ENCODE measurements at regions not wholly inside any gene's neighbourhood (a gene's known extent, or its start where the extent isn't known, plus 50 kb on each side); places are given as distances from the start of the nearest gene placed in this dataset.

DNA sequence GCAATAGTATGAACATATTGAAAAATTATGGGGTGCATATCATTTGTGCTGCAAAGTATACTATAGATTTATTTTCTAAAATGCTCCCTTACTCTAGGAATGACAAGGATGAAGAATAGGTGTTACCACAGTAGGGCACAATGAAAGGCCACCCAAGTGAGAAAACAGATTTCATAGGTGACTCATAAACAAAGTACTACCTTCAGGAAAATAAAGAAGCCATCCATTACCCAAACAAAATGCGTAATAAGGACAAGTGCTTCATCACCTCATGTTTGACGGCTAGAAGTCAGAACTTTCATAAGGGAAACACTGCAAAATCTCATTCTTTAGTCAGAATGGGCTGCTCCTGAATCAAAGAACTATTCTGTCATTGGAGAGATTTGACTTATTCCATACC lies 116.6 kb downstream of the MFSD1 start:
- DNase-seq: no peak
- H3K4me3 Mint-ChIP-seq (ENCODE audit: unreplicated experiment): no peak overlapping the region
- H3K36me3 Mint-ChIP-seq (ENCODE audit: unreplicated experiment): no peaks in the 10 kb centered on the region
- no peak overlapping the region for H3K27ac Mint-ChIP-seq (ENCODE audit: unreplicated experiment)
- H3K27me3 Mint-ChIP-seq (ENCODE audit: unreplicated experiment): no peaks in the 10 kb centered on the region
- peaks cover 9% of the 10 kb centered on the region for H3K4me1 Mint-ChIP-seq (ENCODE audit: low read depth, unreplicated experiment)
- TF ChIP-seq, protein P1, sequence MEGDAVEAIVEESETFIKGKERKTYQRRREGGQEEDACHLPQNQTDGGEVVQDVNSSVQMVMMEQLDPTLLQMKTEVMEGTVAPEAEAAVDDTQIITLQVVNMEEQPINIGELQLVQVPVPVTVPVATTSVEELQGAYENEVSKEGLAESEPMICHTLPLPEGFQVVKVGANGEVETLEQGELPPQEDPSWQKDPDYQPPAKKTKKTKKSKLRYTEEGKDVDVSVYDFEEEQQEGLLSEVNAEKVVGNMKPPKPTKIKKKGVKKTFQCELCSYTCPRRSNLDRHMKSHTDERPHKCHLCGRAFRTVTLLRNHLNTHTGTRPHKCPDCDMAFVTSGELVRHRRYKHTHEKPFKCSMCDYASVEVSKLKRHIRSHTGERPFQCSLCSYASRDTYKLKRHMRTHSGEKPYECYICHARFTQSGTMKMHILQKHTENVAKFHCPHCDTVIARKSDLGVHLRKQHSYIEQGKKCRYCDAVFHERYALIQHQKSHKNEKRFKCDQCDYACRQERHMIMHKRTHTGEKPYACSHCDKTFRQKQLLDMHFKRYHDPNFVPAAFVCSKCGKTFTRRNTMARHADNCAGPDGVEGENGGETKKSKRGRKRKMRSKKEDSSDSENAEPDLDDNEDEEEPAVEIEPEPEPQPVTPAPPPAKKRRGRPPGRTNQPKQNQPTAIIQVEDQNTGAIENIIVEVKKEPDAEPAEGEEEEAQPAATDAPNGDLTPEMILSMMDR (IDR thresholded peaks at IDR 0.05; ENCODE audit: partially characterized antibody, unreplicated experiment): no peak
- no peaks in the 10 kb centered on the region for H3K9me3 Mint-ChIP-seq (ENCODE audit: unreplicated experiment)

- Mint-ChIP-seq H3K4me1 (ENCODE audit: low read depth, unreplicated experiment) (peaks cover 9% of the 10 kb centered on the region), H3K9me3 (ENCODE audit: unreplicated experiment) (no peaks in the 10 kb centered on the region), H3K27me3 (ENCODE audit: unreplicated experiment) (no peaks in the 10 kb centered on the region), H3K36me3 (ENCODE audit: unreplicated experiment) (no peaks in the 10 kb centered on the region), H3K27ac (ENCODE audit: unreplicated experiment) (no peak overlapping the region), H3K4me3 (ENCODE audit: unreplicated experiment) (no peak overlapping the region)
- no peak for DNase-seq
- TF ChIP-seq, protein P1 (IDR thresholded peaks at IDR 0.05; ENCODE audit: partially characterized antibody, unreplicated experiment): no peak
Observed at GRCh38 chr3:158920371-158920770, 118.5 kb downstream of the MFSD1 start.

DNA sequence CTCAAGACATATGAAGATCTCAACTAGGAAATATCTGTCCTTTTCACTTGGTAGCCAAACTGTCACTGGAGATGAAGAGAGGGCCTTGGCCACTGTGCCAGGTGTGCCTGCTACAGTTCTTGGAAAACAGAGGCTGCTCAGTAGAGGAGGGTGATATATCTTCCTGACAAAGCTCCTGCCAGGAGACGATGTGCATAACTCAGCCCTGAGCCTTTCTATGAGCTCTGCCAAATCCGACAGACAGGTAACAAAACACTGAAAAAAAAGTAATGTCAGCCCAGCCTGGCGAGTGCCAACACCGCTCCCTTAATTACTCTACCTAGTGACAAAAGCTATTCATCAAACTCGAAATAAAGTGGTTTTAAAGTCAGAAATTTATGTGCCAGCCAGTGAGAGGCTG lies 123.2 kb downstream of the MFSD1 start:
- no peaks in the 10 kb centered on the region for H3K36me3 Mint-ChIP-seq (ENCODE audit: unreplicated experiment)
- DNase-seq: no peak
- H3K9me3 Mint-ChIP-seq (ENCODE audit: unreplicated experiment): no peaks in the 10 kb centered on the region
- TF ChIP-seq, protein P1 (IDR thresholded peaks at IDR 0.05; ENCODE audit: partially characterized antibody, unreplicated experiment): no peak
- peaks cover 9% of the 10 kb centered on the region for H3K4me1 Mint-ChIP-seq (ENCODE audit: low read depth, unreplicated experiment)
- no peak overlapping the region for H3K4me3 Mint-ChIP-seq (ENCODE audit: unreplicated experiment)
- H3K27me3 Mint-ChIP-seq (ENCODE audit: unreplicated experiment): no peaks in the 10 kb centered on the region
- H3K27ac Mint-ChIP-seq (ENCODE audit: unreplicated experiment): no peak overlapping the region

- no peak overlapping the region for H3K4me3 Mint-ChIP-seq (ENCODE audit: unreplicated experiment)
- TF ChIP-seq, protein P1 (IDR thresholded peaks at IDR 0.05; ENCODE audit: partially characterized antibody, unreplicated experiment): no peak
- H3K27ac Mint-ChIP-seq (ENCODE audit: unreplicated experiment): no peak overlapping the region
Observed at GRCh38 chr3:158925828-158926494, 124.1 kb downstream of the MFSD1 start.

GRCh38 chr3:158935846-158936245 lies 134.0 kb downstream of the MFSD1 start:
- TF ChIP-seq, protein P1 (IDR thresholded peaks at IDR 0.05; ENCODE audit: partially characterized antibody, unreplicated experiment): no peak
- no peak overlapping the region for H3K27ac Mint-ChIP-seq (ENCODE audit: unreplicated experiment)
- no peak overlapping the region for H3K4me3 Mint-ChIP-seq (ENCODE audit: unreplicated experiment)
- H3K9me3 Mint-ChIP-seq (ENCODE audit: unreplicated experiment): no peaks in the 10 kb centered on the region
- no peak for DNase-seq
- H3K27me3 Mint-ChIP-seq (ENCODE audit: unreplicated experiment): no peaks in the 10 kb centered on the region
- no peaks in the 10 kb centered on the region for H3K36me3 Mint-ChIP-seq (ENCODE audit: unreplicated experiment)
- no peaks in the 10 kb centered on the region for H3K4me1 Mint-ChIP-seq (ENCODE audit: low read depth, unreplicated experiment)

More at GRCh38 chr3:158925828-158926494, 124.1 kb downstream of the MFSD1 start:
- Mint-ChIP-seq H3K27me3 (ENCODE audit: unreplicated experiment) (no peaks in the 10 kb centered on the region), H3K9me3 (ENCODE audit: unreplicated experiment) (no peaks in the 10 kb centered on the region), H3K4me1 (ENCODE audit: low read depth, unreplicated experiment) (peaks cover 4% of the 10 kb centered on the region), H3K36me3 (ENCODE audit: unreplicated experiment) (no peaks in the 10 kb centered on the region)
- DNase-seq: no peak
